Suprapubic skin (tissue), 4 donors: ENCODE measurements at regions not wholly inside any gene's neighbourhood (a gene's known extent, or its start where the extent isn't known, plus 50 kb on each side); places are given as distances from the start of the nearest gene placed in this dataset.

ENCODE experiments used
- DNase-seq, 2 donors: peaks; one replicate each; pipeline ENCODE4 v3.0.0-alpha.2; 2019; ENCODE audit warnings: low spot score in 2 of 2
- H3K27ac ChIP-seq: fragments of 200-600 bp; sonication (generic); one replicate; pipeline ENCODE4 v1.5.1; 2019
- H3K27me3 ChIP-seq: fragments of 200-600 bp; sonication (generic); one replicate; pipeline ENCODE4 v1.5.1; 2019
- H3K36me3 ChIP-seq: fragments of 200-600 bp; sonication (generic); one replicate; pipeline ENCODE4 v1.5.1; 2019
- H3K4me1 ChIP-seq: fragments of 200-600 bp; sonication (generic); one replicate; pipeline ENCODE4 v1.5.1; 2019
- H3K4me3 ChIP-seq: fragments of 200-600 bp; sonication (generic); one replicate; pipeline ENCODE4 v1.5.1; 2019; ENCODE audit warnings: mild to moderate bottlenecking
- H3K9me3 ChIP-seq: fragments of 200-600 bp; sonication (generic); one replicate; pipeline ENCODE4 v1.5.1; 2019
- EP300 ChIP-seq: sonication (generic); formaldehyde crosslinking; IDR thresholded peaks from one replicate; pipeline ENCODE4 v1.6.1; 2017; ENCODE audit warnings: antibody characterized with exemption
- POLR2A ChIP-seq, 2 donors: fragments of 450-650 bp; IDR thresholded peaks; one replicate each; pipeline ENCODE4 v1.6.1; 2017; ENCODE audit warnings: antibody characterized with exemption in 2 of 2, mild to moderate bottlenecking in 2 of 2, moderate library complexity in 2 of 2
- POLR2AphosphoS5 ChIP-seq, 3 donors: sonication (generic); formaldehyde crosslinking; IDR thresholded peaks; one replicate each; pipeline ENCODE4 v1.6.1; 2017; ENCODE audit warnings: antibody characterized with exemption in 3 of 3
- WGBS: methylation state at CpG from one replicate; pipeline ENCODE4 v1.1.5; 2018; 5-methylcytosine and 5-hydroxymethylcytosine counted together
- TF ChIP-seq, protein P1 (sequence below), 2 donors: fragments of 200-600 bp in 1 of 2; fragments of 450-650 bp in 1 of 2; sonication (generic) in 1 of 2; IDR thresholded peaks; one replicate each; pipeline ENCODE4 v1.5.1; 2016 to 2019; ENCODE audit warnings: antibody characterized with exemption in 2 of 2, mild to moderate bottlenecking in 1 of 2, moderate library complexity in 1 of 2

- TF ChIP-seq POLR2AphosphoS5 (IDR thresholded peaks at IDR 0.05) (no peak), POLR2A (IDR thresholded peaks at IDR 0.05) (no peak), EP300 (no peak)
- TF ChIP-seq, protein P1, sequence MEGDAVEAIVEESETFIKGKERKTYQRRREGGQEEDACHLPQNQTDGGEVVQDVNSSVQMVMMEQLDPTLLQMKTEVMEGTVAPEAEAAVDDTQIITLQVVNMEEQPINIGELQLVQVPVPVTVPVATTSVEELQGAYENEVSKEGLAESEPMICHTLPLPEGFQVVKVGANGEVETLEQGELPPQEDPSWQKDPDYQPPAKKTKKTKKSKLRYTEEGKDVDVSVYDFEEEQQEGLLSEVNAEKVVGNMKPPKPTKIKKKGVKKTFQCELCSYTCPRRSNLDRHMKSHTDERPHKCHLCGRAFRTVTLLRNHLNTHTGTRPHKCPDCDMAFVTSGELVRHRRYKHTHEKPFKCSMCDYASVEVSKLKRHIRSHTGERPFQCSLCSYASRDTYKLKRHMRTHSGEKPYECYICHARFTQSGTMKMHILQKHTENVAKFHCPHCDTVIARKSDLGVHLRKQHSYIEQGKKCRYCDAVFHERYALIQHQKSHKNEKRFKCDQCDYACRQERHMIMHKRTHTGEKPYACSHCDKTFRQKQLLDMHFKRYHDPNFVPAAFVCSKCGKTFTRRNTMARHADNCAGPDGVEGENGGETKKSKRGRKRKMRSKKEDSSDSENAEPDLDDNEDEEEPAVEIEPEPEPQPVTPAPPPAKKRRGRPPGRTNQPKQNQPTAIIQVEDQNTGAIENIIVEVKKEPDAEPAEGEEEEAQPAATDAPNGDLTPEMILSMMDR (IDR thresholded peaks at IDR 0.05), result no peak
- WGBS, result 80% methylated on average over 3 of the region's 3 CpGs
- no peaks in the 10 kb centered on the region for H3K36me3 ChIP-seq
These were observed 56.4 kb downstream of the CRYGS start for GRCh38 chr3:186487819-186488218.

DNA sequence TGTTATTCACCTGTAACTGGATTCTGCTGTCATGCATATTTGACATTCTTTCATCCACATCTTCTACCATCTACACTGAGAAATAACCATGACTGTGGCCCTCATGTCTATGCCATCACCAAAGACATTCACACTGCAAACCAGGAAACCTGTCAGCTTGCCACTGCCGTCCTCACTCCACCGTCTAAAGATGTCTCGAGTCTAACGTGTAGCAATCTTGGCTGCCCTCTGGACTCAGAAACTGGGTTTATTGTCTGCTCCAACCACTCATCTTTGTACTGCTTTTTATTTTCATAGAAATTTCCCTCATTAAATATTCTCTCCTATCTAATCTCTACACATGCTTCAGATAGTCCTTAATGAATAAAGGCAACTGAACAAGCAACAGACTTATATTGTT, 57.1 kb downstream of the CRYGS start:
- no peak for TF ChIP-seq POLR2AphosphoS5 (IDR thresholded peaks at IDR 0.05)
- TF ChIP-seq POLR2A (IDR thresholded peaks at IDR 0.05), result no peak
- TF ChIP-seq, protein P1 (IDR thresholded peaks at IDR 0.05), result no peak
- TF ChIP-seq EP300, result no peak
- Histone ChIP-seq H3K36me3 (no peaks in the 10 kb centered on the region), H3K4me1 (no peaks in the 10 kb centered on the region), H3K9me3 (no peaks in the 10 kb centered on the region), H3K4me3 (no peak overlapping the region), H3K27me3 (no peaks in the 10 kb centered on the region), H3K27ac (no peak overlapping the region)
- WGBS, result 83% methylated on average over 4 of the region's 4 CpGs
- no peak for DNase-seq

More at GRCh38 chr3:186487819-186488218, 56.4 kb downstream of the CRYGS start:
- Histone ChIP-seq H3K9me3 (no peaks in the 10 kb centered on the region), H3K27ac (no peak overlapping the region), H3K27me3 (no peaks in the 10 kb centered on the region), H3K4me3 (no peak overlapping the region), H3K4me1 (no peaks in the 10 kb centered on the region)
- DNase-seq, result no peak

- 84% methylated on average over 8 of the region's 8 CpGs for WGBS
- TF ChIP-seq, protein P1 (IDR thresholded peaks at IDR 0.05), result no peak
- TF ChIP-seq EP300 (no peak), POLR2A (IDR thresholded peaks at IDR 0.05) (no peak), POLR2AphosphoS5 (IDR thresholded peaks at IDR 0.05) (no peak)
- no peak for DNase-seq
These were observed 60.4 kb downstream of the CRYGS start for GRCh38 chr3:186483611-186484340.

GRCh38 chr3:186481526-186481925, 62.7 kb downstream of the CRYGS start:
- WGBS, result 69% methylated on average over 4 of the region's 4 CpGs
- Histone ChIP-seq H3K27ac (no peak overlapping the region), H3K9me3 (no peaks in the 10 kb centered on the region), H3K36me3 (no peaks in the 10 kb centered on the region), H3K4me1 (no peaks in the 10 kb centered on the region), H3K27me3 (peaks cover 5% of the 10 kb centered on the region), H3K4me3 (no peak overlapping the region)
- DNase-seq, result no peak
- TF ChIP-seq EP300 (no peak), POLR2A (IDR thresholded peaks at IDR 0.05) (no peak), POLR2AphosphoS5 (IDR thresholded peaks at IDR 0.05) (no peak)
- TF ChIP-seq, protein P1 (IDR thresholded peaks at IDR 0.05), result no peak

More at GRCh38 chr3:186483611-186484340, 60.4 kb downstream of the CRYGS start:
- no peaks in the 10 kb centered on the region for H3K4me1 ChIP-seq
- no peak overlapping the region for H3K4me3 ChIP-seq
- no peaks in the 10 kb centered on the region for H3K9me3 ChIP-seq
- H3K27ac ChIP-seq, result no peak overlapping the region
- no peaks in the 10 kb centered on the region for H3K27me3 ChIP-seq
- no peaks in the 10 kb centered on the region for H3K36me3 ChIP-seq

GRCh38 chr3:186477876-186478275, 66.3 kb downstream of the CRYGS start:
- Histone ChIP-seq H3K27ac (no peak overlapping the region), H3K4me1 (no peaks in the 10 kb centered on the region), H3K9me3 (no peaks in the 10 kb centered on the region), H3K27me3 (peaks cover 5% of the 10 kb centered on the region), H3K36me3 (no peaks in the 10 kb centered on the region), H3K4me3 (no peak overlapping the region)
- TF ChIP-seq POLR2AphosphoS5 (IDR thresholded peaks at IDR 0.05) (no peak), EP300 (no peak)
- no peak for DNase-seq
- 74% methylated on average over 4 of the region's 4 CpGs for WGBS
